ENCODE measurements at regions not wholly inside any gene's neighbourhood (a gene's known extent, or its start where the extent isn't known, plus 50 kb on each side); places are given as distances from the start of the nearest gene placed in this dataset.

DNA sequence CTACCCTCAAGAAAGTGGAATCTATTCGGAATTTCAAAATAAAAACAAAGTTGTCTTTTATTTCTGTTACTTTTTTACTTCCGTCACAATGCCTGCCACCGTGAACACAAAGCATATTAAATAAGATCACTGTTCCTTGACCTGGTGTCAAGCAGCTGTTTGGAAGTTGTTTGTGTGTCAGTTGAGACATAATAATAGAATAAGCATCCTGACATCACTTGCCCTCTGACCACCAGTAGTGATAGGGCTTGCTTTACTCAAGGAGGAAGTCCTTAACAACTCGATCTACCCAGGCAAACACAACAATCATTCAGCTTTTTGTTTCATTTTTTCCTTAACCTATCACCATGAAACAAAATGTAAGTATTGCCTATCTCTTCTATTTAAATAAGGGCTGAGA lies 454.4 kb upstream of the RASGRP1 start:
- TF ChIP-seq EZH2 (IDR thresholded peaks at IDR 0.05; ENCODE audit: borderline replicate concordance, low read depth, low read length, poor library complexity, severe bottlenecking): no peak
- TF ChIP-seq CTCF (conservative IDR thresholded peaks at IDR 0.05; ENCODE audit: low read depth, low read length): no peak
